ENCODE measurements at regions not wholly inside any gene's neighbourhood (a gene's known extent, or its start where the extent isn't known, plus 50 kb on each side); places are given as distances from the start of the nearest gene placed in this dataset.

- in situ Hi-C loops (cut with MboI; ENCODE audit: low pct_unique_long_range_greater_than_20kb, low sequenced_read_pairs, unreplicated experiment), result no loop called here
- no peak for DNase-seq (ENCODE audit: low spot score)
- no peak for TF ChIP-seq CTCF (IDR thresholded peaks at IDR 0.05; ENCODE audit: extremely low read depth, insufficient read depth, missing control alignments)
Observed at GRCh38 chr10:10786109-10787090, 231.3 kb upstream of the CELF2 start.

- no peak for DNase-seq (ENCODE audit: low spot score)
- no peak for TF ChIP-seq CTCF (IDR thresholded peaks at IDR 0.05; ENCODE audit: extremely low read depth, insufficient read depth, missing control alignments)
- in situ Hi-C loops (cut with MboI; ENCODE audit: low pct_unique_long_range_greater_than_20kb, low sequenced_read_pairs, unreplicated experiment), result no loop called here
Observed at GRCh38 chr10:10787586-10787985, 230.1 kb upstream of the CELF2 start.

GRCh38 chr10:10788761-10789160 lies 228.9 kb upstream of the CELF2 start:
- no peak for TF ChIP-seq CTCF (IDR thresholded peaks at IDR 0.05; ENCODE audit: extremely low read depth, insufficient read depth, missing control alignments)
- DNase-seq (ENCODE audit: low spot score), result no peak
- in situ Hi-C loops (cut with MboI; ENCODE audit: low pct_unique_long_range_greater_than_20kb, low sequenced_read_pairs, unreplicated experiment), result no loop called here

- in situ Hi-C loops (cut with MboI; ENCODE audit: low pct_unique_long_range_greater_than_20kb, low sequenced_read_pairs, unreplicated experiment), result no loop called here
- DNase-seq (ENCODE audit: low spot score), result no peak
- TF ChIP-seq CTCF (IDR thresholded peaks at IDR 0.05; ENCODE audit: extremely low read depth, insufficient read depth, missing control alignments), result no peak
Observed at GRCh38 chr10:10791869-10792268, 225.8 kb upstream of the CELF2 start.

GRCh38 chr10:10792681-10793080 lies 225.0 kb upstream of the CELF2 start:
- no peak for TF ChIP-seq CTCF (IDR thresholded peaks at IDR 0.05; ENCODE audit: extremely low read depth, insufficient read depth, missing control alignments)
- in situ Hi-C loops (cut with MboI; ENCODE audit: low pct_unique_long_range_greater_than_20kb, low sequenced_read_pairs, unreplicated experiment), result no loop called here
- DNase-seq (ENCODE audit: low spot score), result no peak

- DNase-seq (ENCODE audit: low spot score), result no peak
Observed at GRCh38 chr10:10794046-10794445, 223.6 kb upstream of the CELF2 start.

More at GRCh38 chr10:10794046-10794445, 223.6 kb upstream of the CELF2 start:
- in situ Hi-C loops (cut with MboI; ENCODE audit: low pct_unique_long_range_greater_than_20kb, low sequenced_read_pairs, unreplicated experiment), result no loop called here
- TF ChIP-seq CTCF (IDR thresholded peaks at IDR 0.05; ENCODE audit: extremely low read depth, insufficient read depth, missing control alignments), result no peak

Measured in GM13977 (cell line).